Limb (tissue), 2 donors: ENCODE measurements at regions not wholly inside any gene's neighbourhood (a gene's known extent, or its start where the extent isn't known, plus 50 kb on each side); places are given as distances from the start of the nearest gene placed in this dataset.

ENCODE experiments used
- DNase-seq, 2 donors: peaks; one replicate each; pipeline ENCODE4 v3.0.0-alpha.2; 2016; ENCODE audit errors: extremely low spot score in 2 of 2

DNA sequence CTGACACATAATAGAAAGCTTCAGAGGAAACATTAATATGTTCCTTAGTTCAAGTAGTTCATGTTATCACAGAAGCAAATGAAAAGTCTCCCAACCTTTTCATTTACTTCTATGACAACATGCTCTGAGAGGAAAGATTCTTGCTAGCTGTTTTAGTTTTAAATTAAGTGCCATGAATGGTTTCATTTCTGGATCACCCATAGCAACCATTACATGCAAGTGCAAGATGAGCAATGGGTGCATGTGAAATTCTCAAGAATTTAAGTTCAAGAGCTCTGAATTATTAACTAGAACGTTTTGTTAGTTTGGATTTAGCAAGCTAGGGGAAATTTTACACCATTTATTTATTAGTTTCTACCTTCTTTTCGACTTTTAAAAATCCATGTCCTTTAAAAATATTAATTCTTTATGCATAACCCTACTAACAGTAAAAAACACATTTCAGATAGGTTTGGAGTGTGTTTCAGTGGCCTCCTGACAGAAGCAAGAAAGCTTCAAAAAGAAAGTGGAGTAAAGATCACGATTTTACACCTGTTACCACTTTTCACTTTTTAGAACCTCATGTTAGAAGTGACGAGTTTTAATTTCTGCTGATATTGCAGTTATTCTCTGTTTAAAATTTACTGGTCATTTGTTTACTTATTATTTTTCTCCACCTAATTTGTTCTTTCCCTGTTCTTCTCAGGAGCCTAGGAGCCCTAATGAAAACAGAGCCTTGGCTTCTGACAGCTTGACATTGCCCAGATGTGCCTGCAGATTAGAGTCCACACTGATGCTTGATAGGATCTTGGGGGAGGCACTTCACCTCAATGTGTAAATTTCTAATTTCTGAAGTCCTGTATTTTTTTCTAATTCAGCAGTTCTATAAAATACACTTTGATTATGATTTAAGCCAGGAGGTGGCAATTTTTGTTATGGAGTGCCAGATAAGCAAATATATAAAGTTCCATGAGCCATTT lies 995.3 kb upstream of the PHF14 start:
- no peak for DNase-seq

DNA sequence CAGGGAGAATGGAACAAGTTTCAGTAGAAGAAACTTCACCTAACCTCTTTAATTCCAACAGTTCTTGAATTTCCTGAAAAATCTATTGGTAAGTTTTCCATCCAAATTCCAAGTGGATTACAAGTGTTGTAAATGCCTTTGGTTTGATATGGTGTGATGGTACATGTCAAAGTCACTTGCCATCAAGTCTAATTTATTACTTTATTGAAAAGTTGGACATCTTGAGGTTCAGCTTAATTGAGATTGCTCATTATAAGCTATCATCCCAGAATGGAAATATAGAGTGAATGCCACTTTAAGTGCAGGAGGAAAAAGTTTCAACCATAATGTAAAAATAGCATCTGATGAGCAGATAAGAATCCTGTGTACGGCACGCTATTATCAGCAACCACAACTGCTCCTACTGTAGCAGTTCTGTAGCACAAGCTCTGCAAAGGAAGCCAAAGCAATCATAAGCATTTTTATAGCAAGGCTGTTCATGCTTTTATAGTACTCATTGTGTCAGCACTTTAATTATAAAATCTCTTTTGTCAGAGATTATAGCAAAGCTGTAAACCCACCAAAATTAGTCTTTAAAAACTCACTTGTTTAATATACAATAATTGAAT lies 991.8 kb upstream of the PHF14 start:
- DNase-seq: no peak

DNA sequence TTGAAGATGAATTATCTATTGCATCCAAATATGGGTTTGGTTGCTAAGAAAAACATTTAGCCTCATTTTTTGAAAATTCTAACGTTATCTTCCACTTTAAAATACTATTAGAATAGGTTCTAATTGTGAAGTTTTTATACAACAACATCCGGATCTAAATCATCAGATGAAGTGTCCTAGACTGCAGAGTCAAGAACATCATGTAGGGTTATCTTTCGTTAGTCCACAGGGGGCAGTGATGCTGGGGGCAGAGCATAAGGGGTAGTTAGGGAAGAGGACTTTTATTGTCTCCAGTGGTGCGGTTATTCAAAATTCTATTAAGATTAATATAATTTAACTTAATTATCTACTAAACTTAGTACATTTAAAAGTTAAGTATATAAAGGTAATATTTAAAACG lies 990.6 kb upstream of the PHF14 start:
- no peak for DNase-seq

DNA sequence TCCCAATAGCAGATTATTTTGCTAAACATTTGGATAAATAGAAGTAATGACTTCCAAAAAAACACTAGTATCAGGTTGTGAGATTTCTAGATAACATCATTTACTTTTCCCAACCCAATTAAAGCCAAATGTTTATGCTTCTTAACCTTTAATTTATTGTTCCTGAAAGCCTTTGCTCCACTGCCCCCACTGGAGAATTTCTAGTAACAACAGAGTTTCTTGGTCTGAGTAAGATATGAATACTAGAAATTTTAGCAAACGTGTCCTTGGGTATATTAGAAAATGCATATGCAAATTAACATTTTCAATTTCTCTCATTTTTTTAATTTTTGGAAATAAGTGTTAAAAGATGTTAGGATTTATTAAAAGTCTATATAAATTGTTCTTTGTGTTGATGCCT lies 958.0 kb upstream of the PHF14 start:
- DNase-seq: no peak

DNA sequence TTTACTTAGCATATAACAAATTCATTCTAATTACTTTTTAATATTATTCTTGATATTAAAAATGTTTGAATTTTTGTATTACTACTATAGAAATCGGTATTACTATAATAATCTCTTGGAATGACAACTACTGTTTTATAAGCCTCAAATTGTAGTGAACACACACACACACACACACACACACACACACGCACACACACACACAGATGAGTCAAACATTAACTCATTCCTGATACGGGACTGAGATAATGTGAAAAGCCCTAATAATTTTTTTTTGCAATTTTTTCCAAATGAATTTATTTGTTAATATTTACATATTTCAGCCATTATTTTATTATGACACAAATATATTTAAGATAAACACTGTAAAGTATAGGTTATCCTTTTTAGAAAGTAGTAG lies 951.2 kb upstream of the PHF14 start:
- no peak for DNase-seq

DNA sequence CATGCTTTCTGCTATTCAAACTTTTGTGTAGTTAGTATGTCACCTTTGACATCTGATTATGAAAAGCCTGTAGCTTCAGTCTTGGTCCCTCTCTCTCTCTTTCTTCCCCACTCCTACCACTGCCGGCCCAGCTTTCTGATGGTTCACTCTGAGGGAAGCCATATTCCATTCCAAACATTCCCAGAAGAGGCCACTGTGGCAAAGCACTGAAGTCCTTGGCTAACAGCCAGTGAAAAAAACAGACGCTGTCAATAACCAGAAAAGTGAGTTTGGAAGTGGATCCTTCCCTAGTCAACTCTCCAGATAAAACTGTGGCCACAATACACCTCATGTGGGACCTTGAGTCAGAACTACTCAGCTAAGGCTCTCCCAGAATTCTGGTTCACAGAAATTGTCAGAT lies 950.7 kb upstream of the PHF14 start:
- DNase-seq: no peak

DNA sequence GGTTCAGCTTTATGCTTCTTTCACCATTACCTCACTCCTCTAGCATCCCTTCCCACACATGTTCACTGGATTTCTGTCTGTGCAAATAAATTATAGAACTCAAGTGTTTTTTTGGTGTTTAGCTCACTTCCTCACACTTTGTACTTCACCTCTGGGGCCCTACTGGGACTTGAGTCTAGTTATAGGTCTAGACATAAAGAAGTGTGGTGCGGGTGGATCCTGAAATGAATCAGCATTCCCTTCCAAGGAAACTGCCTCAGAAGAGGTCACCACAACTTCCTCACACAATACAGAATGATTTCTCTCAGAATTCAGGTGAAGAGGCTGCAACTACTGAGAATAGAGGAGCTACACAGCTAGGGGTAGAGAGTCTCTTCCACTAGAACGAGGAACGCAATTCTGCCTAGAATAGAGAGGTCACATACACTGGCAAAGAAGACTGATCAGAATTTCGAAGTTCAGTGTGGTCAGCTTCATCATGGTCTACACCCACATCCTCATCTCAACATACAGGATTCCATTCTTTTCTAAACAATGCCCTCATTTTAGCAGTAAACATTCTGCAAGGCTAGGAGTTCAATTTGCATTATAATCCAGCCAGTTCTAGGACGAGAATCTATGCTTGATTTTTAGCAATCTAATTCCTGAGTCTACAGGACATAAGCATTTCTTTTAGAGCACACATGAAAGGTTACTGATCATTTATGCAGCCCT lies 938.7 kb upstream of the PHF14 start:
- no peak for DNase-seq

DNA sequence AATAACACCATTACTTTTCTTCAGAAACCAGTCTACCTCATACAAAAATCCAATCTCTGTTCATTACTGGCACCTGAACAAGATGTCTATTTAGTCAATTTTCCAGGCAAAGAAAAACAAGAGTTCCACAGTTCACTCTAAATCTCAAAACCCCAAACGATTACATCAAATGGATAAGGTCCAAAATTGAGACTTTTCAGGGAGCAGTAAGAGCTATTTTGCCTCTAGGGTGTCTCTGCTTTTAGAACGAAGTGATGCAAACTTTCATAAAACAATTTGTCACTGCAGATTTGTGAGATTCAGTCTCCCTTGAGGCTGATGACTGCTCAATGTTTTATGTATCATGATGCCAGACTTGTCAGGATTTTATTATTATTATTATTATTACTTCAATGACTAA lies 937.0 kb upstream of the PHF14 start:
- no peak for DNase-seq

DNA sequence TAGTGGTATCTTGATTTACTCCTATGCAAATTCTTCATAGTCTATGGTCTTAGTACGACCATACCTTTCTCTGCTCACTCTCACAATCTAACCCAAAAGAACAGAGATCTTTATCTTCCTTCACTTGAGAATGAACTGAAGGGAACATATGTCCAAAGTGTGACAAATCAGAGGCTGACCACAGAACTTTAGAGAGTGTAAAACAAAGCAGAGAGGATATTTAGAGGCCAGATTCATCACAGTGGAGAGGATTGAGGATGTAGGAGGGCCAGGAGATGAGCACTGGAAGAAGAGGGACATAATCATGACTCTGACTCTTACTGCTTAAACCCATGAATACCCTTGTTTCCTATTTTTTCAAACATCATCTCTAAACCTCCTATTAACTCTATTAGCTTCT lies 935.3 kb upstream of the PHF14 start:
- DNase-seq: no peak

DNA sequence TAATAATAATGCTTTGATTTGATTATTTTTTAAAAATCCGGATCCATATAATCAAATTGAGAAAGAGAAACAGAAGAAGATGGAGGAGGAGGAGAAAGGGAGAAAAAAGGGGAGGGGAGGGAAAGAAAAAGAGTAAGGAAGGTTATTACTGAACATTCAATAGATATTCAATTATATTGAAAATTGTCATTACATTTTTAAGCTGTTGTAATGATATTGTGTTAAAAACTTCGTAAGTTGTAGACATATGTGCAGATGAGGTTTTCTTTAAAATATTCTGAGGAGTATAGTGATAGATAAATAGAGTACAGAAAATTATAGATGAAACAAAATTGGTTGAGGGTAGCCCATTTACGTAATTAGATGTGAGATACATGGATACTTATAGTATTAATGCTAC lies 933.0 kb upstream of the PHF14 start:
- no peak for DNase-seq

DNA sequence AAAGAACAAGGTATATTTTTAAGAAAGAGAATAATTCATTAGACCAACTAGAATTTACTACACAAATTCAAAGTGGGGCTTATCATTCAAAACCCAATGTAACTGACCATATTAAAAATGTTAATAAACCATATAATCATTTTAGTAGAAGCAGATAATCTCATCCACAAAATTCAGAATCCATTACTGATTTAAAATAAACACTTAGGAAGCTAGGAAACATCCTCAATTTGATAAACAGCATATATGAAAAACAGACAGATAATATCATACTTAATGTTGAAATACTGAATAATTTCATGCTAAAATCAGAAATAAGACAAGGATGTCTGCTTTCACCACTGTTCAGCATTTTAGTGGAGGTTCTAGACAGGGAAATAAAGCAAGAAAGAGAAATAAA lies 902.8 kb upstream of the PHF14 start:
- no peak for DNase-seq

DNA sequence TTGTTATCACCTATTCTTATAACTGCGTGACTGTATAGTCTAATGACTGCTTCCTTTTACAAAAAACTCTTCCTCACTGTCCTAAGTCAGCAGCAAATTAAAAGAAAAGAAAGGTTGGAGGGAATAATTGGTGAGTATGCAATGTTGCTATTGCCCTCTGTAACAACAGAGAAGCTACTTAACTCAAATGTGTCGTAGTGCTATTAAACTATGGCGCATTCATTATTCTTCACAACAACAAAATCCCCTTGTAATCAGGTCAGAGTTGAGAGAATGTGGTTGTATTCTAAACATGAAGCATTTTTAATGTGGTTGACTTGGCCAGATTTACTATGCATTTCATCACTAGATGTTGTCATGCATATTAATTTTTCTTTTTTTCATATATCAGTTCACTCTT lies 897.8 kb upstream of the PHF14 start:
- DNase-seq: no peak

DNA sequence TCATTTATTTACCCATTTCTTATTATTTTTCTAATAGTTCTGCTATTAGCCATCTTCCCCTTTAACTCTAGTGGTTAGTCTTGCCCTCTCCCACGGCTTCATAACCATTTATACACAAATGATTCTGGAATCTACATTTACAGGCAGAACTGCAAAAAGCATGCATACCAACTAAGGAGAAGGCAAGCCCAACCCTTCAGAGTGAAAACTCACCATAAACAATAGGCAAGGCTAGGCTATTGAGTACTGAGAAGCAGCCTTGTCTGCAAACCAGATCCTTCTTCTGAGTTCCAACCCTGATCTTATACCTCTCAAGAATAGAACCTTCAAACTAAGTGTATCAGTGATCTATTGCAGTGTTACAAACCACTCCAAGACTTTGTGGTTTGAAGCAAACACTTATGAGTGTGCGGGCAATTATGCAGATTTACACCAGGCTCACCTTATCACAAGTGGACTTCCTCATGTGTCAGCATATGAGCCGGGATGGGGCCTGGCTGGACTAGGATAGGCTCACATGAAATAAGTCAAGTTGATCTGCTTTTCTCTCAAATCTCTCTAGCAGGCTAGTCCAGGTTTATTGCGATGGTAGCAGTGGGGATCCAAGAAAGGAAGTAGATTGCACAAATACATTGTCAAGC lies 896.9 kb upstream of the PHF14 start:
- no peak for DNase-seq

DNA sequence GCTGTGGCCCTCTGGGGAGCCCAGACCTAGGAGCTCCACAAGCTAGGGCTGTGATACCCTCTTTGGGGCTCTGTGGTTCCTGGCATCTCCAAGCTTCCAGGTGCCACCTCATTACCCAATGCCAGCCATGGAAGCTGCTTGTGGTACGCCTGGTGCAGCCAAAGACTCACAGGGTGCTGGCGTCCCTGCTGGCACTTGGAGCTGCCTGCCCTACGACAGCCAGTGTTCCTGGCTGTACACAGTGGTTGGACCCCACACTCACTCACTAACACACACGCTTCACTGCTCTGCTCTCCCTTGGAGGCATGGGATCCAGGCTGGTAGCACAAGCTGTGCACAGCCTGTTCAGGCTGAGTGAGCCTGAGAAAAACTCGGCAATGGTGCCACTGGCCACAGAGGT lies 894.1 kb upstream of the PHF14 start:
- no peak for DNase-seq

DNA sequence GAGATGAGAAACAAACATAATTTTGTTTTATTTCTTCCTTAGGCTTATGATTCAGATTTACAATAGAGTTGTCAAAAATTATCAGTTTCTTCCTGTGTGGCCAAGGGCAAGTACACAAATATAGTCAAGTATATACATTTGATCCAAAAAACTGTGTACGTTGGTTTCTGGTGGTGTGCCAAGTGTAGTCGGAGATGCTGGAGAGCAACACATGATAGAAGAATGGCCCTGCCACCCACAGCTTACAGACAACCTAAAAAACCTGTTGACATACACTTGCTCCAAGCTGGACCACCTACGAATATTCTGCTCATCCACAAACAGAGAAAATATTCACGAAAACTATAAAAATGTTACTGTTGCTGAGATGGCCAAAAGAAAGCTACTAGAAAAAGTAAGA lies 890.8 kb upstream of the PHF14 start:
- no peak for DNase-seq

DNA sequence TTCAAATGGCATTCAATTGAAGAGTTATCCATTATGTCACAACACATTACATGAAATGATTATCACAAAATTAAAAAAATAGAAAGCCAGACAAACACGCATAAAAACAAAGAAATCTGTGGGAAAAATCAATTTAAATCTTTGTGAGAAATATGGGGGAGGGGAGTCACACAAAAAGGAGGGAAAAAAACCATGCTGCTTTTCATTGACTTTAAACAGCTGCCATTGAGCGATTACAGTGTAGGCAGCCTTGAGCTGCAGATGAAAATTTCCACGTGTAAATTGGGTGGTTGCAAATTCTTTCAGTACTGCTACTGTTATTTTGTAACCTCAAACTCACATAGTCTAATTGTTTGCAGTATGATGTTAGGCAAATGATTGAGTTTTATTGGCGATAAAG lies 889.9 kb upstream of the PHF14 start:
- no peak for DNase-seq

DNA sequence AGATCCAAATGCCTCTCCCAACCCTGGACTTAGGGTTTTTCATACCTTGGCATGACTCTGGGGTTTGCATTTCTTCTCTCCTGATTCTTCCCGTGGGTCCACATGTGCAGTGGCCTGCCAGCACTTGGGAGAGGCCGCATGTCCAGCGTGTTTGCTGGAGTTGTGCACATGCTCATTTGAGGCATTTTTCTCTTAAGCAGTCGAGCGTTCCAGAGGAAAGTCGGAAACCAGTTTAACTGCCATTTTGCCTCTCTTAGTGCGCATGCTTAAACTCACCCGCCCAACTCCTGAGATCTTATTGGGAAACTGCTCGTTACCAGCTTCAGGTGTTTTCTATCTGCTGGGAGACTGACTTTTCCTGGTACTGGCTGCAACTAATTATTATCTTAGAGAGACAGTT lies 888.4 kb upstream of the PHF14 start:
- DNase-seq: no peak

DNA sequence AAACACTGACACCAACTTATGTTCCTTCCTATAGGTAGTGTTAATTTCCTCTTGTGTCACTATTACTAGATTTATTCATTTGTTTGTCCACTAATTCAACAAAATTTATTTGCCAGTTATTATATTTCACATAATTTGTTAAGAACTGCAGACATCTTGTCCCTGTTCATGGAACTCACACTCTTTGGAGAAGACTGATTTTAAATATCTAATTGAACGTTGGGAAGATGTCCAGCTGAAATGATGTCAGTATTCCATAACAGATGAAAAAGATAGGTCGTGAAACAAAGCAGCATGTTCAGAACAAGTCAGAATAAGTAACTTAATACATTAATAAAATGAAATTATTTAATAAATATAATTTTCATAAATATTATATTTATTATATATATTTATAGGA lies 873.1 kb upstream of the PHF14 start:
- DNase-seq: no peak

DNA sequence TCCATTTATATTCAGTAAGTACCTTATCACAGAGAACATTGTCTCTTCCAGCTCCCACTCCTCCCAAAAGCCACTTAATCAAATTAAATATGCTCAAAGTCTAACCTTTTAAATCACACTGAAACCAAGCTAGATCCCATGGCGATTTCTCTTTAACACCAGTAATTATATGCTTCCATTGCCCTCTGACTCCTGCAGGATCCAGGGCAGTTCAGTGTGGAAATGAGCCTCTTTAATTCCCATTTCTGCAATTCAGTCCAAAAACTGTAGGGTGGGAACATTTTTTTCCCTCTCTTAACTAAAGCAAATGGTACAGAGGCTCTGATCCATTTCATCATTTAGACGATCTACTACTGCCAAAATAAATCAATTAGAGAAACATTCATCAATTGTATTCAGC lies 872.3 kb upstream of the PHF14 start:
- no peak for DNase-seq

DNA sequence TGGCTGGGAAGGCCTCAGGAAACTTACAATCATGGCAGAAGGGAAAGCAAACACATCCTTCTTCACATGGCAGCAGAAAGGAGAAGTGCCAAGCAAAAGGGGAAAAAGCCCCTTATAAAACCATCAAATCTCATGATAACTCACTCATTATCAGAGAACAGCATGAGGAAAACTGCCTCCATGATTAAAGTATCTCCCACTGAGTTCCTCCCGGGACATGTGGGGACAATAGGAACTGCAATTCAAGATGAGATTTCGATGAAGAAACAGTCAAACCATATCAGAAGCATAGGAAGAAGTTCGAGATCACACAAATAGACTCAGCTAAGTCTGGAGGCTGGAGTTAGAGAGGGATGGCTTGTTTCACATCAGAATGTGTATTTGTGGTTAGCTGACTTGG lies 869.4 kb upstream of the PHF14 start:
- no peak for DNase-seq

DNA sequence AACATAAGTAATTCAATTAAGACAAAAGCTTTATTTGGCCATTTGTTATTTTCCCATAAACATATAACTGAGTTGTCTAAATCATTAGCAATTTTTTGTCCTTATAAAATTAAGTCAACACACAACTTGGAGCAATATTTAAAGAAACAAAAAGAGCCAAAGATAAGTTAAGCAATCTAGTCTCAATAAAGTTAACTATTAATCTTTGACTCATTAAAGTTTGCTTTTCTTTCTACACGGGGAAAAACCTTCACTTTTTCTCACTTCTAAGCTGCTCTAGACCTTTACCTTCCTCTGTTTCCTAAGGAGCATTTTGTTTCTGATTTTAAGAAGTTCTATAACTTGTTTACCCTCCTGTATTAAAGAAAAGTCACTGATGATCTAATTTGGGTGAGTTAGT lies 867.1 kb upstream of the PHF14 start:
- no peak for DNase-seq

DNA sequence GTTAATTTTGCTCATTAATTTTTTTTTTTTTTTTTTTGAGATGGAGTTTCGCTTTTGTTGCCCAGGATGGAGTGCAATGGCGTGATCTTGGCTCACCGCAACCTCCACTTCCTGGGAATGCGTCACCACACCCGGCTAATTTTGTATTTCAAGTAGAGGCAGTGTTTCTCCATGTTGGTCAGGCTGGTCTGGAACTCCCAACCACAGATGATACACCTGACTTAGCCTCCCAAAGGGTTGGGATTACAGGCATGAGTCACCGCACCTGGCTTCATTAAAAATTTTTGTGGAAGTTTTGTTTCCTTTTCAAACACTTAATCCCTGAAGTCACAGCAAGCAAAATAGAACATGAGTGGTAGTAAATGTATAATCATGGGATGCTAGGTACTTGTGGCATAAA lies 857.2 kb upstream of the PHF14 start:
- no peak for DNase-seq
